SW480 (cell line): ENCODE measurements at regions not wholly inside any gene's neighbourhood (a gene's known extent, or its start where the extent isn't known, plus 50 kb on each side); places are given as distances from the start of the nearest gene placed in this dataset.
"Not testable (repeated sequence)": the region's sequence is repeated elsewhere in the genome, so short reads cannot be mapped to it uniquely, and the experiment has no call there.

Experiments
- DNase-seq: peaks from one replicate; pipeline ENCODE4 v3.0.0-alpha.2; 2016; ENCODE audit warnings: low spot score

- DNase-seq = no peak
Measured at GRCh38 chr2:13218205-13218604, 501.5 kb downstream of the TRIB2 start.

- no peak for DNase-seq
Measured at GRCh38 chr2:13227578-13227977, 510.8 kb downstream of the TRIB2 start.

DNA sequence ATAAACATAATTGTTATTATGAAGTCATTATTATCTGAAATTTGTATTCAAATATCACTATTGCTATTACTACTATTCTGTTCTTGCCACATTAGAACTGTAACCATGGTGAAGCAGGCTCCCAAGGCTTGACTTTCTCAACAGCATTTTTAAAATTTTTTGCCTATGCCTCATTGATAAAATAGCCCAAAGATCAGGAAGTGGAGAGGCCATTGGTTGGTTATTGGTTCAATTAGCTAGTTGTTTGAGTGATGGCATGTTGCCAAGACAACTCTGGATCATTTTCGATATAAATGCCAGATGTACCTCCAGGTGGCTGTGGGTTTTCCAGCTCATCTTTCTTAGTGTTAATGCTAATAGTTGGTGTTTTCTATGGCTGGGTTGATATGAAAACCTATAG is 513.5 kb downstream of the TRIB2 start:
- no peak for DNase-seq

DNA sequence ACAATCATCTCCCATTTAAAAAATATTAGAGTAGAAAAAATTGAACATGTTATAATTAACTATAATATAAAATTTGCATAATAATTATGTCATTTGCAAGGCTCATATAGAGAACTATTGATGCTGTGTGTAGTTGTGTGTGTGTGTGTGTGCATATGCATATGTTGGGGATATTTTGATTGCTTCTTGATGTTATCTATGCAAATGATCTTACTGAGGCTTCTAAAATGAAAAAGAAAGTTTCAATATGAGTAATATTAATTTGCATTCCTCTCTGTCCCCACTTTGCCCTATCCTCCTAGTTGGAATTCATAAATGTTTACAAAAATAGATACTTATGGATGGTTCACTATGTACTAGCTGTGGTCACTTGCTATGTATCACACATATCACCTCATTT is 523.3 kb downstream of the TRIB2 start:
- DNase-seq = no peak

GRCh38 chr2:13240789-13241487 is 524.2 kb downstream of the TRIB2 start:
- no peak for DNase-seq

DNA sequence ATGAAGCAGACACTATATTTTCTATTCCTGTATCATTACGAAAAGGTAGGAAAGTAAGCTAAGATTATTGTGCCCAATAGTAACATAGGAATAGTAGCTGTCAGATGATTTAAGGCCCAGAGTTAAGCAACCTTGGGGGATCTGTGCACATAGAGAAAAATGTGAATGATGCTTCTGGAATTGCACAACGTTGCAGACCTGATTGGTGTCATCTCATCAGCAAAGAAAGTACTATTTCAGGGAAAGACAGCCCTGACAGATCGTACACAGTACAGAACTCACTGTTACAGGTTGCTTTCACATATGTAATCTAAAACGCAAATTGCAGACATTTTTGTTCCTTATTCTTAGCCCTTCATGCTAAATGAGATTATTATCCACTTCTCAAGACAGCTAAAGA is 535.9 kb downstream of the TRIB2 start:
- no peak for DNase-seq

DNA sequence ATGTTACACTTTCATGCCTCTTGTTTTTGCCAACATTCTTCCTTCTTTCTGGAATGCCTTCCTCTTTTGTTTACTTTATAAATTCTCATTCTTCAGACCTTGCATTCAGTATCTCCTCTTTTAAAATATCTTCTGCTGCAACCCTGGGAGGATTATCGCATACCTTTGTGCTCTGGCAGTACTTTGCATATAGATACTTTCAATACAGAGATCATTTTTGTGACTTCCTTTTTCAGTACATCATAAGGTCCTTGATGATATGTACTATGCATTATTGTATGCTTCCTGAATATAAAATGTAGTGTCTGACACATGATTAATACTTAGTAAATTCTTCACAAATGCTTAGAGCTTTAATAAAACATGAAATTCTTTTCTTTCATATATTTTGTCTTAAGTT is 538.7 kb downstream of the TRIB2 start:
- no peak for DNase-seq

GRCh38 chr2:13260402-13260801 is 543.7 kb downstream of the TRIB2 start:
- DNase-seq = no peak

DNA sequence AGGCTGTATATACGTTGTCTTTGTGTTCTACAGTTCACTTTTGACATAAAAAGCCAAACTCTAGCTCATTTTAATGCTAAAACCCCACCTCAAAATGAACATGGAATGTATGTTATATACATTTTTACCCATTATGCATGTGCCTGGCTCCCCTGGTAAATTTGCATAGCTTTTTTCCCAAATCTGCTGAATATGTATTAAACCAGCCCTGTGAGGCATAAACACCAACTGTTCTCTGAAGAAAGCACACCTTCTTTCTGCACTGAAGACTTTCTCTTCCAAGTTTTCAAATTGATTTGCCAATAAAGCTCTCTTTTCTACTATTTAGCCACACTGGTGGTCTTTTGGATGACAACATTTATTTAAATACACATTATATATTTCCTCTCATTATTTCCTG is 549.4 kb downstream of the TRIB2 start:
- DNase-seq = no peak

DNA sequence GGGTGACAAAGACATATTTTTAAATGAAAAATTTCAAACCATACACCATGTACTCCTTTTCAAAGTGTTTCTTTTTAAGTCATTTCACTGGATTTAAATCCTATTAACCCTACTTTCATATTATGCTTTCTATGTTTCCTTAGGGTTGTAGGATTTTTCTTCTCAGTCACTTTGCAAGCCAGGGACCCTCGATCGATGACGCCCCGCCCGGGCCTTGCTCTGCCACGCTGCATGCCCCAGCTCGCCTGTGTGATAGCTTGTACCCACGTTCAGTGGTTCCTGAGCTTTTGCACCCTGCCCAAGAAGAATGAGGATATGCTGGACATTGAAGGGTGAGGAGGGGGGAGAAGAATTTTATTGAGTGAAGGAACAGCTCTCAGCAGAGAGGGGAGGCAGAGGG is 568.0 kb downstream of the TRIB2 start:
- DNase-seq = no peak

DNA sequence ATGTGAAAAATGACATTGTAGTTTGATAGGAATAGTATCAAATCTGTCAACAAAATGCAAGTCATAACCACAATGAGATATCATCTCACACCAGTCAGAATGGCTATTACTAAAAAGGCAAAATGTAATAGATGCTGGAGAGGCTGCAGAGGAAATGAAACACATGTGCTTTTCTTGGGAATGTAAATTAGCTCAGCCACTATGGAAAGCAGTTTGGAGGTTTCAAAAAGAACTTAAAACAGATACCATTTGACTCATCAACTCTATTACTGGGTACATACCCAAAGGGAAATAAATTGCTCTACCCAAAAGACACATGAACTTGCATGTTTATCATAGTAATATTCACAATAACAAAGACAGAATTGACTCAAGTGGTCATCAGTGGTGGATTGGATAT is 572.6 kb downstream of the TRIB2 start:
- no peak for DNase-seq

DNA sequence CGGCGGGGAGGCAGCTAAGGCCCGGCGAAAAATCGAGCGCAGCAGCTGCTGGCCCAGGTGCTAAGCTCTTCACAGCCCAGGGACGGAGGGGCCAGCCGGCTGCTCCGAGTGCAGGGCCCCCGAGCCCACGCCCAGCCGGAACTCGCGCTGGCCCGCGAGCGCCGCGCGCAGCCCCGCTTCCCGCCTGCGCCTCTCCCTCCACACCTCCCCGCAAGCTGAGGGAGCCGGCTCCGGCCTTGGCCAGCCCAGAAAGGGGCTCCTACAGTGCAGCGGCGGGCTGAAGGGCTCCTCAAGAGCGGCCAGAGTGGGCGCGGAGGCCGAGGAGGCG is 591.7 kb downstream of the TRIB2 start:
- DNase-seq = not testable (repeated sequence)

- DNase-seq = no peak
Measured at GRCh38 chr2:13308989-13309388, 592.3 kb downstream of the TRIB2 start.

DNA sequence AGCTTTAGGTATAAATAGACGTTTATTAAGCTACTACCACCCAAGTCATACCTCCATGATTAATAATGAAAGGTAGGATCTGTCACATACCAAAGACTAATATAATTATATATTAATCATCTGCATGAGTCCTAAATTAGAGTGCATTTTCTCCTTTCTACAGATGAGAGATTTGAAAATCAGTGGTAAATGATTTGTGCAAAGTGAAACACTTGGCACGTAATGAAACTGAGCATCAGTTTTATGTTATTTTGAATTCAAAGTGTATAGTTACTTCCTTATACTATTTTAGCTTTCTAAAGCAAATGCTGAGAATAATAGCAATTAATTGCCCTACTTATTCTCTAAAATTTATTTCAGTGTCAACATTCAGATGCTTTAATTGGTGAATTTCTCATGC is 615.3 kb downstream of the TRIB2 start:
- no peak for DNase-seq

- not testable (repeated sequence) for DNase-seq
Measured at GRCh38 chr2:13334071-13334470, 617.3 kb downstream of the TRIB2 start.

- no peak for DNase-seq
Measured at GRCh38 chr2:13334545-13334944, 617.8 kb downstream of the TRIB2 start.

DNA sequence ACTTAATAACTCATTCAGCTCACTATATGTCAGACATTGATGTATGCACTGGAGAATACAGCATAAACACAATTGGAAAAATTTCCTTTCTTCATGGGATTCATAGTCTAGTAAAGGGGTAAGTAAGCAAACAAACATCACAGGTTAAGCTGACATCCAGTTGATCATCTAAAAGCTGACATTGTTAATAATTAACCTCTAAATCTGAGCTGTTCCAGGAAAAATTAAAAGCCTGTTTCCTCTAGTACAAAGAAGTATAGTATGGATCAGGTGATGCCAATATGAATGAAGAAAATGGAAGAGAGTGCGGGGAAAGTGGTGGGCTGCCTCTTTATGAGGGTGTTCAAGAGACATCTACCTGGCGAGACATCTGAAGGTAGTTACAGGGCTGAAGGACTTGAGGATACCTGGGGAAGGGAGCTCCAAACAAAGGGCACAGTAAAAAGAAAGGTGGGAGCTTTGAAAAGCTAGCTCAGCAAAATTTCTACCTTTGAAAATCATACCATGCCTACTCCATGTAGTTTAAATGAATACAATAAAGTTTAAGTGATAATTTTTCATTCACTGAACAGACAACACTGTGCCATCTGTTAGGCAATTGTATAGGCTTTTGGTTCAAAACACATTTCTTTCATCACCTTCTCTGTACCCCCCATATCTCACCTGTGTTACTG is 619.3 kb downstream of the TRIB2 start:
- no peak for DNase-seq

- no peak for DNase-seq
Measured at GRCh38 chr2:13351068-13351467, 634.3 kb downstream of the TRIB2 start.

GRCh38 chr2:13353083-13353482 is 636.3 kb downstream of the TRIB2 start:
- no peak for DNase-seq

DNA sequence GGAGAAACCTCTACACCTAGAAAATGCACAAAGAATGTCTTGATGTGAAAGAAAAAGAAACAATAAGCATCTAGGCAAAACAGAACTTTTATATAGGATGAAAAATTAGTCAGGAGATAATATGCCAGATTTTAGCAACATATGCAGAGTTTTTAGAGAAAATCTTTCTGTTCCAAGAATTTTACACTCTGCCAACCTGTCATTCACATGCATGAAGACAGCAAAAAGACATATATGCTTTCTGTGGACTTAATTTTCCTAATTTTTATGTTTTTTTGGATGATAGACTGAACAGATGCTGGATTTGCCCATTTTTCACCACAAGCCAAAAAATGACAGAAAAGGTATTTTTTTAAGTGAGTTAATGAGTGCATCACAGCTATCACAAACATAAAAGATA is 637.3 kb downstream of the TRIB2 start:
- no peak for DNase-seq

DNA sequence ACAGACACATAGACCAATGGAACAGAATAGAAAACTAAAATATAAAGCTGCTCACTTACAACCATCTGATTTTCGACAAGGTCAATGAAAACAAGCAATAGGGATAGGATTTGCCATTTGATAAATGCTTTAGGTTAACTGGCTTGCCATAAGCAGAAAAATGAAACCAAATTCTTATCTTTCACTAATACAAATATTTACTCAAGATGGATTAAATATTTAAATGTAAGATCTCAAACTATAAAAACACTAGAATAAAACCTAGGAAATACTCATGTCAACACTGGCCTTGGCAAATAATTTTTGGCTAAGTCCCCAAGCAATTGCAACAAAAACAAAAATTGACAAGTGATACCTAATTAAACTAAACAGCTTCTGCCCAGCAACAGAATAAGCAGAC is 665.2 kb downstream of the TRIB2 start:
- not testable (repeated sequence) for DNase-seq

DNA sequence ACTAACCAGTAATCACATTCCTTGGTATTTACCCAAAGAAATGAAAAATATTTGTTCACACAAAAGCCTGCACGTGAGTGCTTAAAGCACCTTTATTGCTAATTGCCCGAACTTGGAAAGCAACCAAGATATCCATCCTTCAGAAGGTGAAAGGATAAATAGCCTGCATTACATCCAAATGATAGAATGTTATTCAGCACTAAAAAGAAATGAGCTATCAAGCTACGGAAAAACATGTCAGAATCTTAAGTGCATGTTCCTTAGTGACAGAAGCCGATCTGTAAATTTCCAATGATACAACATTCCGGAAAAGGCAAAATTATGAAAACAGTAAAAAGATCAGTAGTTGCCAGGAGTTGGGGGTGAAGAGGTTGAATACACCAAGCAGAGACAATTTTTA is 672.4 kb downstream of the TRIB2 start:
- DNase-seq = not testable (repeated sequence)

GRCh38 chr2:13390676-13391075 is 673.9 kb downstream of the TRIB2 start:
- no peak for DNase-seq

DNA sequence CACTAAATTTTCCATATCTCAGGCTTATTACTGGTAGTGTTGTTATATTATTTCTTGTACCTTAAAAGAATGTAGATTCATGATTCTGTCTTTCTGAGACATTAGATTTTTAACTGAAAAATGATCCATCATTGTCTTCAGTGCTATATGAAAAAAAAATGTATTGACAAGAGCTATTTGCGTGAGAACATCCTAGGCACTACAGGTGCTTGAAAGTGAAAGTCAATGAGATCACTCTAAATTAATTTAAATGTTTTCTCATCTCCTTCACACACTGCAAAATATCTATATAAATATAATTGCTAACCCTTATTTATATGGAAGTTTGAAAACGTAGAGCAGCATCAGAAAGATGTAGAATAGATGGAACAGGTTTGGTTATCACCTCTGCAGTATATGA is 684.6 kb downstream of the TRIB2 start:
- DNase-seq = no peak
